Activated CD8-positive, alpha-beta memory T cell treated with anti-CD3 and anti-CD28 coated beads, Interleukin-2, amount 50 U/mL, for 24 hours (primary cell): ENCODE measurements at regions not wholly inside any gene's neighbourhood (a gene's known extent, or its start where the extent isn't known, plus 50 kb on each side); places are given as distances from the start of the nearest gene placed in this dataset.
"Not testable (repeated sequence)": the region's sequence is repeated elsewhere in the genome, so short reads cannot be mapped to it uniquely, and the experiment has no call there.

Source experiments
- DNase-seq: peaks from one replicate; pipeline ENCODE4 v3.0.0-alpha.2; 2020; ENCODE audit errors: extremely low read depth

DNA sequence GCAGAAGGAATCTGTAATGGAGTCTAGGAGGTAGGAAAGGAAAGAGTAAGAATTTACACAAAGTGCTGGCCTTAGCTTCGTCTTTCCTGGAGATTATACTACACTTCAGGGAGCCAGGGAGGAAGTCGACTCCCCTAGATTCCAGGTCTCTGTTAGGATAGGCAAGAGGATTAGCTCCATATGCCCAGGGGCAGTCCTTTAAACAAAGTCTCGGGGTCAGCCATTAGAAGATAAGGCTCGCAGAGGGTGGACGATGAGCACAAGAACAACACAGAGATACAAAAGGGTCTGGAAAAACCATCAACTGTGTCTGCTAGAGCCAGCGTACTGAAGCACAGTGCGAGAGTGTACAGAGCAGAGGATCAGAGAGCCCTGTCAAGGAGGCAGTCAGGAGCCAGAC, 344.7 kb upstream of the TNC start:
- no peak for DNase-seq

DNA sequence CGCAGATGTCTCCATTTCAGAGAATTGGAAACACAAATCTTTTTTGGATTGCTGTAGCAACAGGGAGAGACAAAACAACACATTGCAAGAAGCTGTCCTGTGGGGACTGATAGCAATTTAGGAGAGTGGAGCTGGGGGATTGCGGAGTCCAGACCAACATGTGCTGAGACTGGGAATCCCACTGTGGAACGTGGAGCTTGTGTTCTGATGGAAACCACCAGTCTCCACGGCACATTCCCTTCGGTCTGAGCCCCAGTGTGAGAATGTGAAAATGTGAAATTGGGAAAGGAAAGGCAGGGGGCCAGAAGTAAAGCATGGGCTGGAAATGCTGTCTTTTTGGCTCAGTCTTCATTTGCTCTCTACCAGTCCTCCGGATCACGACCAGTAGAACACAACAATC, 348.8 kb upstream of the TNC start:
- no peak for DNase-seq

DNA sequence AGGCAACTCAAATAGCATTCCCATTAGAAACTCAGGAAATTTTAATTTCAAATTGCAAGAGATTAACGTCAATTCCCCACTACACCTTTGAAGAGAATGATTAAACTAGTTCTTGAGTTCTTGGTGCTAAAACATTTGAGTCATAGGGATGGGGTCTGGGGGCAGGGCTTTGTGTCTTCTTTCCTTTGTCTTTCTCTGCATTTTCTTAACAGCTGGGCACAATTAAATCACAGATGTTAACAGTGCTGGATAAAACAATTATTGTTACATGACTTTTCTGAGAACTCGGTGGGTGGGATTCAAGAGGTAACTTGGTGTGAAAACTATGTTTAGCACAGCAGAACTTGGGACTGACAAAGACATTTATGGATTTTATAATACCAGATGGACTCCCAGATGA, 351.9 kb upstream of the TNC start:
- no peak for DNase-seq

DNA sequence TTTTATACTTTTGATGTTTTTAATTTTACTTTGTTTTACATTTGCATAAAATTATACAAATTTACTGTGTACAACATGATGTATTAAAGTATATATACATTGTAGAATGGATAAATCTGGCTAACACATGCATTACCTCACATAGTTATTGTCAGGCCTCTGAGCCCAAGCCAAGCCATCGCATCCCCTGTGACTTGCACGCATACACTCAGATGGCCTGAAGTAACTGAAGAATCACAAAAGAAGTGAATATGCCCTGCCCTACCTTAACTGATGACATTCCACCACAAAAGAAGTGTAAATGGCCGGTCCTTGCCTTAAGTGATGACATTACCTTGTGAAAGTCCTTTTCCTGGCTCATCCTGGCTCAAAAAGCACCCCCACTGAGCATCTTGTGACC, 355.1 kb upstream of the TNC start:
- DNase-seq: not testable (repeated sequence)

DNA sequence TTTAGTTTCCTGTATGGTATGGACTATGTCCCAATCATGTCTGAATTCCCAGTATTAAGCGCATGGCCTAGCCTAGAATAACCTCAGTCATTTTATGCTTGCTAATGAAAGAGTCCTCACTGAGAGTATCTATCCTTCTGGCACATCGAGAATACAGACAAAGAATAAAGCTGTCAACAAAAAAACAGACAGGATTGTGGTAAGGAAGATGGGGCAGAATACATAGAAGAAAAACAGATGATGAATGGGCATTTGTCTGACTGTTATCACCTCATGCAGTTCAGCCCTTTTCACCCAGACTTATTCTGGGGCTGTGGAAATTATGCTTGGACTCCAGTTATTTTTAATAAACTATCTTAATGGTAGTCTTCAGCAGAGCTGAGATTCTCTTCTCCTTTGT, 363.8 kb upstream of the TNC start:
- no peak for DNase-seq

DNA sequence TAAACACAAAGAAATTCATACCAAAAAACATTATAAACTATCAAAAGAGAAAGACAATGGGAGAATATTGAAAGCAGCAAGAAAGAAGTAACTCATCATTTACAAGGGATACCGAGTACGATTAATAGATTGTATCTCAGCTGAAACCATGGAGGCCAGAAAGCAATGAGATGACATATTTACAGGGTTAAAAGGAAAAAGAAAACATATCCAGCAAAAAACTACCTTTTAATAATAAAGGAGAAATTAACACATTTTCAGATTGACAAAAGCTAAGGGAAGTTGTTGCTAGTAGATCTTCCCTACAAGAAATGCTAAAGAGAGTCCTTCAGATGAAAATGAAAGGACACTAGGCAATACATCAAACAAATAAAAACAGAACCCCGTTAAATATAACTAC, 364.8 kb upstream of the TNC start:
- no peak for DNase-seq

DNA sequence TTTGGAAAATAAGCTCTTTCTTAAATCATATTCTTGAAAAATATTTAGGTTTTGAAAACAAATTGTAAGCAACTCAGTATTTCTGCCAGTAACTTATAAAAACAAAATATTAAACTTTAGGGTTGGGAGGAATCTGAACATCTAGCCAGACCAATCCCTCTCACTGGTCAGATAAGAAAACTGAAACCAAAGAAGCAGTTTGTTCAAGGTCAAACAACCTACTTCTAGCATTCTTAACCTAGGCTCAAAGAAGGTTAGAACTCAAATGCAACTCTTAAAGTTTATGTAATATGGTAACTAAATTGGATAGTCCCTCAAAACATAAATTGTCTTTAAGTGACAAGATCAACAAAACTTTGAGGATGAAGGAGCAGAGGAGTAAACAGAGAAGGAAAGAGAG, 374.9 kb upstream of the TNC start:
- no peak for DNase-seq

DNA sequence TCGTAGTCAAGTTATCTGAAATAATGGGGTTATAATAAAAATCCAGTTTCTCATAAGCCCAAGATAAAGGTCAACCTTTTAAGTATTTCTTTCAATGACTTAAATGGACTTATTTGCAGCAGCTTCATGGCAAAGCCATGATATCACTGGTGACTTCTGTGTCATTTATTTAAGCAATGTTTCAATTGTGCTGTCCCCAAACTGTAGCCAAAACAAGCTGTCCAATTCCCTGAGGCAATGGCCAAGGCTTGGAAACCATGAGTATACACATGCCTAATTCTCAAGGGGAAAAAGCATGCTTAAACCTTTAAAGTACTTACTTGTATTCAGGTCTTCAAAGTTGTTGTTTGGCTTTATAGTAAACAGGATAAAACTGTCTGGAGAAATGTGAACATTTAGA, 376.4 kb upstream of the TNC start:
- DNase-seq: no peak

DNA sequence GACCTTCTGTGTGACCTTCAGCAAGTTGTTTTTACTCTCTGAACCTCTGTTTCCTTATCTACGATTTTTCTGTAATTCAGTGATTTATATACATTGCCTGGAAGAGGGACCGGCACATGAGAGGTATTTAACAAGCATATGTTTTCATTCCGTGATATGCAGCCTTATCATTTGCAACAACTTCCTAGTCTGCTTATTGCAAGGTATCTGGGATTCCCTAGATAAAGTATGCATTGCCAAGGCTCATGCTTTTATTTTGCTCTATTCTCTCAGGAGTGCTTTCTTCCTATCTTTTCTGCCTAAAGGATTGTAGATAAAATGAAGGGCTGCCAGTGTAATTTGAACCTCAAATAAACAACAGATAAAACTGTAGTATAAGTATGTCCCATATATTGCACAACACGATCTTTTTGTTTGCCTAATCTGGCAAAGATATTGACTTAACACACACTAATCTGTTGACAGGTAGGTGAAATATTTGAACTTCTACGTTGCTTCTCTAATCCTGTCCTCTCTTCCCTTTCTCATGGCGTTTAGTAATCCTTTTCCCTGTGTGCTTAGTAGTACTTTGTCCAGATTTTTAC, 377.2 kb upstream of the TNC start:
- no peak for DNase-seq

DNA sequence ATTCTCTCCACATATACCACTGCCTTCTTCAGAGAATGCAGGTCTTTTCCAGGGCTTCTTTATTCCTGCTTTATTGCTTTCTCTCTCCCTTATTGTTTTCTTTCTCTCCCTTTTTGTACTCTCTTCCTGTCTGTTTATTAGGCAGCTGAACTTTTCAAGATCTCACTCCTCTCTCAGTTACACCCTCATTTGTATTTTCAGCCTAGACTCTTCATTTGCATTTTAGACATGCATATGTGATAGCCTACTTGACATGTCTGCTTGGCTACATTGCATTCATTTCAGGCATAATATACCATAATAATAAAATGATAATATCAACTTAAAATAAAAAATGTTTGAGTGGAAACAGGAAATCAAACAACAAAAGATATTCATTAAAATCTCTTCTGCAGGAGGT, 377.9 kb upstream of the TNC start:
- no peak for DNase-seq

DNA sequence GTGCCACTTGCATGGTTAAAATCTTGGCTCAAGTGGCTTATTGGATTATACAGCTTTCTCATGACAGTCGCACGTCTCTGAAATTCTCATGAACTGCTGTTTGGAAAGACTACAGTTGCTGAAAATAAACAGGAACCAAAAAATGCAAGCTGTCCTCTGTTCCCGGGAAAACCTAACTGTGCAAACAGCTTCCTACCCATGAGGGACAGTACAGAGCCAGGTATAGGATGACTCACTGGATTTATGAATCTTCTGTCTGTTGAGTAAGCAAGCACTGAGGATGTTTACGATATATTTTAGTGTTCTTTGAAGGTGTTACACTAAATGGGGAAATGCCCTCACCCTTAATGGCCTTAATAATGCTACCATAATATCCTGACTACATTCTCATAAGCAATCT, 380.3 kb upstream of the TNC start:
- no peak for DNase-seq

DNA sequence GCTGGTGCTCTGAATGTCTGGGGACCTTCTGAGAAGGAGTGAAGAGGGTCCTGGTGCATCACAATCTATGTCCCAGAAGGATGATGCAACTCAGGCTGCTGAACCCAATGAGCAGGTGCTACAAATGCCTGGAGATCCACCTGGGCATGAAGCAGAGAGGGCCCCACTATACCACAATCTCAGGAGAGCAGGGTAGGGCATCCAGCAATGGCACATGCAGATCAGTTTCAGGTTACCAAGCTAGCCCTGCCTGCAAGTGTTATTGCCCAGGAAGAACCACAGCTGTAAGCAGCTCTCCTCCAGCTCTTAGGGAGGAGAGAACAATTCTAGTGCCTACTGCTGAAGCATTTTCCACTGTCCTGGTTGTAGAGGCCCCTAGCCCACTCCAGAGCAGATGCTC, 389.2 kb upstream of the TNC start:
- no peak for DNase-seq

DNA sequence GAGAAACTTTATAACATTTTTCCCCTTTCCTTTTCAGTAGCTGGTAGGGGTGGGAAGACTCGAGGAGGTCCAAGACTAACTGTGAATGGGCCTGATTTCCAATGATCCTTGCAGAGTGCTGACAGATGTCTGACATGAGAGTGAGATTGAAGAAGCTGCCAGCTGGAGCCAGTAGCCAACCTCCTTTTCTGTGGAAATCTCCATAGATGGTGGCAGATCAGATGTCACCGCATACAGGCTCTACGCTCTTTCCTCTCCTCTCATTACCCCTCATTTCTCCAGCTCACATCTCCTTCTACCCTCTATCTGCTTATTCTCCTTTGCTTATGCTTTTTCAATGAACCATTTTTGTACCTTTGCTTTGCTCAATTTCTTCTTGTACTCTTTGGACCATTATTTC, 395.2 kb upstream of the TNC start:
- DNase-seq: no peak

DNA sequence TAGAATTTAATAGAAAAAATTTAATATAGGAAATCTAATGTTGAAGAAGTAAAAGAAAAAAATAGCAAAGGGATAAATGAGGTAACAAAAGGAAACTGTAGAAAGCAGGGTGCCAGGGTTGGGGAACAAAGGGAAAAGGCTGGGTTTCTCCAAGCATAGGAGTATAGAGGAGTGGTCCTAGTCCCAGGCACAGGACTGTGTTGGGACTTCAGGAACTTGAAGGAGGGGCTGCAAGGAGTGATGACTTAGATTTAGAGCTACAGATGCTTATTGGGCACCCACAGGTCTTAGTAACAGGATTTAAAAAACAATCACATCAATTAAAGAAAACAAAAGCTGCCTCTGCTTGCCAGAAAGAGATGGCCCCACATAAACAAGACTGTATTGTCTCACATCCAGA, 396.5 kb upstream of the TNC start:
- DNase-seq: no peak

DNA sequence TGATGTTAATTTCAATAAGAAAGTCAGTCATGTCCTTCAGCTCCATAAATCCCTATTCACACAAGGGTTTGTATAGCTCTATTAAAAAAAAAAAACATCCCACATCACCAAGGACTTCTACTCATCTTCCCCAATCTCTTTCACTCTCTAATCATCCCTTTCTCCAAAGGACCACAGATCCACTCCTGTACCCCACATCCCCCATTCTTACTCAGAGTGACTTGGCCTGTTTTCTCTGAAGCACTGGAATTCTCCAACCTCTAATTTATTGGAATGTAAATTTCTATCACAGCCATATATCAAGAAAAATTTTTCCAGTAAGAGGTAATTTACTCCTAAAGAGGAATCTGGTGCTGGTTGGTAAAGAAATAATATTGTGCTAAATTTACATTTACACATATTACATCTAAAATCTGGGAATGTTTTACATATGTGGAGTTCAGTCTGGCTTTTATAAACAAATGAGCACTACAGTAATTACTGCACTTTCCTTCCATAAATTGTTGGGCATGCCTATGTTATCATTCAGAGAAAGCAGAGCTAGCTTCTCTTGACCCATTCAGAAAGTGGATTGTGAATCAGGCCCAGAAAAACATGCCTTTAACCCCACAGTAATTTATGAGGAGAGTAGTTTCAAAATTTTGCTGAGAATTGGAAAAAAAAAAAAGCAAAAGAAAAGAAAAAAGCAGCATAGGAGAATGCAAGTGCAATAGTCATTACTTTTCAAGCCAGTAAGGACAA, 399.5 kb upstream of the TNC start:
- DNase-seq: no peak

DNA sequence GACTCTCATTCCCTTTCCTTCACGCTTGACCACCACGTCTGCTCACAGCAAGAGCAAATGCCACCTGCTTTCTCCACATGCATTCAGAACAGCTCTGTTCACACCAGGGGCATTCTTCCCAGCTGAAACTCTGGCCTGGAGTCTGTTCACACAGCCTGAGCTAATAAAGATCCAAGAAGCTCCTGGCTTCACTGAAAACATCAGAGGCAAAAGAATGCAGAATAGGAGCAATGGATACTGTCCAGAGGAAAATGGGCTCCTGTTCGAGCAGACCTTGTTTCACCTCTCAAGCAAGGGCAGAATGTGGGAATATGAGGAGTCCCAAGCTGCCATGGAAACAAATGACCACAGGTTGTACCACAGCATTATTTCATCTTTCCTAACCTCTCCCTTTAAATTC, 402.7 kb upstream of the TNC start:
- no peak for DNase-seq

DNA sequence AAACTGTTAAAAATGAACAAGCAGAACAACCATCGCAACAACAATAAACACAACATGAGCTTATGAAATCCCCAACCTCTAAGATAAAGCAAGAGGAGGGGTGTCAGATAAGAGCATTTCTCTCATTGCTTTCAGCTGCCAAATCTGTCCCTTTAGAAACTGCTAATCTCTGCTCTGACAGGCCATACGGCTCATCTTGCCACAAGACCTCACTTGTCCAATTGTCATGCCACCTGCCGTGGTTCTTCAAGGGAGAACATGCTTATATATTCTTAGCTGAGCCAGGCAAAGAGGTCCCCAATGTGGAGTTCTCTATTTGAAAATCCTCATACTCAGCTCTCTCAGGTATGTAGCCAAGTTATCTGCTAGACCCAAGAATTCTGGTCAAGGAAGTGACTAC, 405.0 kb upstream of the TNC start:
- DNase-seq: no peak

DNA sequence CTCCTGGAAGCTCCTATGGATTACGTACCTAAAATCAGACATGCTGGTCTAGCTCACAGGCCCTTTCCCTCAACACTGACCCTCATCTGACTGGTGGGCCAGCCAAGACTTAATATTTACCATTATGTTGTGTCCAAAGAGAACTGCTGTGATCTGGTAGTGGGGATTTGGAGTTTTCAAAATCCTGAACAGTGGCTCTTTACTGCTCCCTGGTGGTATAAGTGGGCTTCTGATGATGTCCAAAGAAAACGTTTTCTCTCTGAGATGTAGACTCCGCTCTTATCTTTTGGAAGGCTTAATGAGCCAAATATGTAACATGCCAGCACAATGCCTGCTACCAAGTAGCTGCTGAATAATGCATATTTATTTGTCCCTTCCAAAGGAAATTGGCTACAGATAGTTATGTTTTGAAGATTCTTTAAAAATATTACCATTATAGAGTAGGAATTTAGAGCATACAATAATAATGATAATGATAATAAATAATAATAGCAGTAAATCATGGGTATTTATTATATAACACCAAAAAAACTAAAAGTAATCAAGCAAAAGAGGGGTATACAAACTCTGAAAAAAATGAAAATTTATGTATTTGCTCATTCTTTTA, 406.6 kb upstream of the TNC start:
- DNase-seq: no peak

DNA sequence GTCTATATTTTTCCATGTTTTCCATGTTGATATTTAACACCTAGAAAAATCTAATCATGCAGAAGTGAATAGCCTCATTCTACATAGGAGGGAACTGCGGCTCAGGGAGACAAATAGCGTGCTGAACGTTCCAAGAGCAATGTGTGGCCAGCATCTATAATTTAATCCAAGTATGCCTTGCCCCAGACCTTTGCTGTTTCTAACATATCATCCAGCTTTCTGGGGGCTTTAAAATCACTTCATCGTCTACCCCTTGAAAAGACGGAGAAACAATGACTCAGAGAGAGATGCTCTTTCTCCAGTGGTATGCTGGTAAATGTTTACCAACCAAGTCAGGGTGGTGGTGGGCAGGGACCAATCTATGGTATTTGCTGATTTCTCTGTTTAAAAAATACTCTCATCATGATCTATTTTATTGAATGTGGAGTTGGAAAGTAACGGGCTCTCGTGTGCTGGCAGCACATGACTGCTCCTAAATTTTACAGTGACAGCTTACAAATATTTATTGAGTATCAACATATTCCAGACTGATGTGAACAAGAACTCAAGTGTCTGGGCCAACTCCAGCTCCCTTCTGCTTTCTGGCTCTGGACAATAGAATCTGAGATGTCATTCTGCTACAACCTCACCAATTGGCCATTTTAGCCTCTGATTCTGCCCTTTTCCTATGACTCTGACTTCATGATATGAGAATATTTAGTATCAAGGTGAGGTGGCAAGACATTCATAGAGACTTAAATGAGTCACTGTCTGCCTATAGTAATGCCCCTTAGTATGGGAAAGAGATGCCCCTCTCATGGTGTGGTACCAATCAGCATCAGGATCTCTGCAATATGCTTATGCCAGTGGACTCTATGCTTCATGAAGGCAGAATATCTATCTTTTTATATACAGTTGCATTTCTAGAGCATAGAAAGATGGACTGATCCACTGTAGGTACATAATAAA, 407.4 kb upstream of the TNC start:
- DNase-seq: no peak

DNA sequence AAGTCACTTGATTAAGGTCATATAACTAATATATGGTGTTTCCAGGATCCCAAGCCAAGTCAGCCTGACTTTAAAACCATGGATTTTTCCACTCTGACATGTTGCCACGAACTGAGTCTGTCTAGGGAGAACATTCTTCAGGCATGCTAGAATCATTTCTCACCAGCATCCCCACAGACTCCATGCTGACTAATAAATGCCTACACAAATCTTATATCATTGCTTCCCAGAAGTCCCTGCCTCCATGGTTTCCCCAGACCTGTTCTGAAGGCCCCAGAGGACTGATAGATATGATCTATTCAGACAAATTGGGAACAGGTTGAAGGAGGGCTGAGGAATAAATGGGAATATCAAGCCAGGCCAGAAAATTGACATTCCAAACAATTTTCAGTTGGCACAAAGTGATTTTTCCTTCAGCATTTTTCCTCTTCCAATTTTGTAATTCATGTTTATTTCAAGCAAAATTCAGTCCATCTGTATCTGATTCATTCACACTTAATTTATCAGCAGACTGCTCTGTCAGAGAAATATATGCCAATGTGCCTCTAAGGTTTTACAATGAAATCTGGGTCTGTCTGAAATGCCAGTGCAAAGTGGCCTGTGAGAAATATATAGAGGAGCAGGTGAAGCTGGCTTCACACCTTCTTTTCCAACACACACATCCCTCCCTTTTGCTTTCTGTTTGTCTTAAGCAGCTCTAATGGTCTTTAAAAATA, 413.6 kb upstream of the TNC start:
- no peak for DNase-seq

DNA sequence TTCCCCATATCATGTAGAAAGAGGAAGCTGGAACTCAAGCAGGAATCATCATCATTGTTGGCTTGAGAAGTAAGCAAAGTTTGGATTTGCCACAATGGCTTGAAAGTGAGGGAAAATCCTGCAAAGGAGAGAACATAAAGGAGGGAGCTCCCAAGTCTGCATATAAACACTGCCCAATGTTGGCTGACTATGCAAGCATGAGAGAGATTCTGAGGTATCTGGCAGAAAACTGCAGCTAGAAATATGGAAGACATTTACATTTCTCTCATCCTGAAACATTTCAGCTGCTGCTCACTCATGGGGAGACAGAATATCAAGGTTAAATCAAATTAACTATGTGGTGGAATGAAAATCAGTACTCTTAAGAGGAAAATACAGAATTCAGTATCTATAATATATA, 415.6 kb upstream of the TNC start:
- DNase-seq: no peak

DNA sequence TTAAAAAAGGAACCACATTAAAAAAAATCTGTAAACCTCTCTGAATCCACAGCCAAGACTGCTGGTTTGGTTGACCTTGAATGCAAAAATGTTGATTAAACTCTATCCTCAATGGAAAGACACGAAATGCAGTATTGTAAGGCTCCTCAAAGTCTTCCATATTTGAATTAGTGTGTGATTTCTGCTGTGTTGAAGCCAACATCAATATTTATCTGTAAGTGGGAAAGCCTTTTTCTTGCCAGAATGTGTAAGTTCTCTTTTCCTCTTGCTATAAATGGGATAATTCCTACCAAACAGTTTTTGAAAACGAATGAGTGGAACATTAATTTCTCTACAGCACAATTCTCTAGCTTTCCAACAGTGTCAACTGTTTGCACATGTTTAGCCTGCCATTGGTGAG, 422.1 kb upstream of the TNC start:
- no peak for DNase-seq
